Epithelial cell of prostate (primary cell): ENCODE measurements at regions not wholly inside any gene's neighbourhood (a gene's known extent, or its start where the extent isn't known, plus 50 kb on each side); places are given as distances from the start of the nearest gene placed in this dataset.
A peak's percentile ranks its signal among the peaks of the same experiment; 100 is the strongest.

Experiments used
- DNase-seq: peaks from one replicate; pipeline ENCODE4 v3.0.0-alpha.2; 2011; ENCODE audit warnings: low read depth, low spot score
- H3K27ac ChIP-seq: fragments of 450-650 bp; 2 replicates; pipeline ENCODE4 v1.5.1; 2017; ENCODE audit warnings: mild to moderate bottlenecking

GRCh38 chr2:183269956-183270355, 145.7 kb downstream of the NUP35 start:
- DNase-seq: no peak
- H3K27ac ChIP-seq: no peak overlapping the region

- DNase-seq: no peak
- H3K27ac ChIP-seq: peak overlapping the region; percentile 95
Observed at GRCh38 chr2:183283209-183283608, 159.0 kb downstream of the NUP35 start.

GRCh38 chr2:183284606-183285005, 160.4 kb downstream of the NUP35 start:
- H3K27ac ChIP-seq: peak overlapping the region; percentile 95
- peak; percentile 91 for DNase-seq

- no peak for DNase-seq
- no peak overlapping the region for H3K27ac ChIP-seq
Observed at GRCh38 chr2:183291436-183291835, 167.2 kb downstream of the NUP35 start.

GRCh38 chr2:183292028-183292427, 167.8 kb downstream of the NUP35 start:
- no peak overlapping the region for H3K27ac ChIP-seq

GRCh38 chr2:183339311-183339710, 215.1 kb downstream of the NUP35 start:
- H3K27ac ChIP-seq: no peak overlapping the region
- DNase-seq: no peak

More at GRCh38 chr2:183292028-183292427, 167.8 kb downstream of the NUP35 start:
- DNase-seq: no peak

GRCh38 chr2:183341057-183341456, 216.8 kb downstream of the NUP35 start:
- no peak for DNase-seq
- H3K27ac ChIP-seq: no peak overlapping the region

- DNase-seq: no peak
- H3K27ac ChIP-seq: no peak overlapping the region
Observed at GRCh38 chr2:183347969-183348368, 223.7 kb downstream of the NUP35 start.

GRCh38 chr2:183348492-183348891, 224.2 kb downstream of the NUP35 start:
- no peak overlapping the region for H3K27ac ChIP-seq
- no peak for DNase-seq

GRCh38 chr2:183349091-183349490, 224.8 kb downstream of the NUP35 start:
- H3K27ac ChIP-seq: no peak overlapping the region
- no peak for DNase-seq

GRCh38 chr2:183359867-183360266, 235.6 kb downstream of the NUP35 start:
- no peak for DNase-seq

GRCh38 chr2:183371545-183371944, 247.3 kb downstream of the NUP35 start:
- H3K27ac ChIP-seq: no peak overlapping the region
- no peak for DNase-seq

More at GRCh38 chr2:183359867-183360266, 235.6 kb downstream of the NUP35 start:
- H3K27ac ChIP-seq: no peak overlapping the region

- no peak for DNase-seq
- no peak overlapping the region for H3K27ac ChIP-seq
Observed at GRCh38 chr2:183375821-183376220, 251.6 kb downstream of the NUP35 start.

- no peak for DNase-seq
- no peak overlapping the region for H3K27ac ChIP-seq
Observed at GRCh38 chr2:183383854-183384253, 259.6 kb downstream of the NUP35 start.

GRCh38 chr2:183389546-183390080, 265.4 kb downstream of the NUP35 start:
- H3K27ac ChIP-seq: no peak overlapping the region
- DNase-seq: no peak

GRCh38 chr2:183390109-183390508, 265.9 kb downstream of the NUP35 start:
- no peak for DNase-seq
- no peak overlapping the region for H3K27ac ChIP-seq

GRCh38 chr2:183404392-183404791, 280.1 kb downstream of the NUP35 start:
- no peak for DNase-seq
- H3K27ac ChIP-seq: no peak overlapping the region

- no peak overlapping the region for H3K27ac ChIP-seq
- no peak for DNase-seq
Observed at GRCh38 chr2:183408562-183408961, 284.3 kb downstream of the NUP35 start.

GRCh38 chr2:183409662-183410061, 285.4 kb downstream of the NUP35 start:
- H3K27ac ChIP-seq: no peak overlapping the region
- DNase-seq: no peak

- no peak overlapping the region for H3K27ac ChIP-seq
- no peak for DNase-seq
Observed at GRCh38 chr2:183416753-183417152, 292.5 kb downstream of the NUP35 start.

GRCh38 chr2:183426825-183427224, 302.6 kb downstream of the NUP35 start:
- no peak for DNase-seq
- H3K27ac ChIP-seq: no peak overlapping the region

GRCh38 chr2:183427558-183427957, 303.3 kb downstream of the NUP35 start:
- no peak overlapping the region for H3K27ac ChIP-seq
- DNase-seq: no peak

- DNase-seq: no peak
- no peak overlapping the region for H3K27ac ChIP-seq
Observed at GRCh38 chr2:183428881-183429280, 304.6 kb downstream of the NUP35 start.
